HCT116 (cell line): ENCODE measurements at regions not wholly inside any gene's neighbourhood (a gene's known extent, or its start where the extent isn't known, plus 50 kb on each side); places are given as distances from the start of the nearest gene placed in this dataset.

Experiments used
- ATAC-seq: fragments of 200-7000 bp; cut with Tn5 transposase; 2 replicates; pipeline ENCODE4 v1.9.1; 2020; ENCODE audit warnings: mild to moderate bottlenecking, moderate library complexity
- BruUV-seq: library from RNA; stranded (reverse); fragments of 400-500 nt; replicated peaks from 2 replicates; lab custom pipeline; 2021; lab: Mats Ljungman, UMichigan
- CTCF ChIA-PET: fragments of 300-600 bp; sonication (Branson Sonifier 250); formaldehyde crosslinking; loops from one replicate; lab custom pipeline; 2021; ENCODE audit warnings: antibody characterized with exemption; lab: Charles Lee
- POLR2A ChIA-PET: fragments of 300-600, 350-600 bp; sonication (Branson Sonifier 250); formaldehyde crosslinking; loops from one replicate; lab custom pipeline; 2021; ENCODE audit warnings: antibody characterized with exemption; lab: Charles Lee
- RAD21 ChIA-PET, 2 experiments: fragments of 300-600 bp; sonication (Branson Sonifier 250); formaldehyde crosslinking; loops; one replicate each; lab custom pipeline; 2023; ENCODE audit warnings: low total read pairs in 2 of 2; ENCODE audit not compliant: uncharacterized antibody in 2 of 2, unreplicated experiment in 2 of 2, low non-redundant PET in 1 of 2; lab: Charles Lee
- DNase-seq: peaks from one replicate; pipeline ENCODE4 v3.0.0-alpha.2; 2010; ENCODE audit warnings: low read depth, low spot score
- H2AFZ ChIP-seq: fragments of 200-600 bp; shearing (Covaris generic), sonication (generic); 2 replicates; pipeline ENCODE4 v1.6.1; 2017; ENCODE audit warnings: low read depth, mixed run types, mixed read lengths, antibody characterized with exemption, low read length; ENCODE audit not compliant: poor library complexity, severe bottlenecking
- H3K27ac ChIP-seq: 2 replicates; pipeline ENCODE4 v1.5.1; 2012; ENCODE audit warnings: low read depth, low read length
- H3K27me3 ChIP-seq: fragments of 200-600 bp; sonication (generic); 2 replicates; pipeline ENCODE4 v1.6.1; 2016; ENCODE audit warnings: mixed run types, low read length, mixed read lengths; ENCODE audit not compliant: insufficient read depth
- H3K36me3 ChIP-seq, 2 experiments: fragments of 200-500 bp in 1 of 2; fragments of 200-600 bp in 1 of 2; sonication (Bioruptor generic) in 1 of 2; sonication (generic) in 1 of 2; 2 replicates each; pipeline versions ENCODE4 v1.5.1 to v1.6.1; 2014 to 2016; ENCODE audit warnings: low read length in 2 of 2, inconsistent platforms in 1 of 2, mixed read lengths in 1 of 2, mixed run types in 1 of 2; ENCODE audit not compliant: insufficient read depth in 2 of 2, control insufficient read depth in 1 of 2
- H3K4me1 ChIP-seq, 2 experiments: fragments of 200-600 bp in 1 of 2; sonication (generic) in 1 of 2; 2 replicates each; pipeline versions ENCODE4 v1.5.1 to v1.6.1; 2012 to 2017; ENCODE audit warnings: low read length in 2 of 2, inconsistent platforms in 1 of 2, mild to moderate bottlenecking in 1 of 2, mixed read lengths in 1 of 2, mixed run types in 1 of 2, moderate library complexity in 1 of 2; ENCODE audit not compliant: insufficient read depth in 2 of 2, control insufficient read depth in 1 of 2
- H3K4me2 ChIP-seq: fragments of 200-600 bp; sonication (generic); 2 replicates; pipeline ENCODE4 v1.6.1; 2017; ENCODE audit warnings: mixed run types, low read length, mixed read lengths
- H3K4me3 ChIP-seq, 2 experiments: fragments of 200-600 bp in 1 of 2; sonication (generic) in 1 of 2; replicated peaks in 1 of 2; 2 replicates each; pipeline ENCODE4 v1.5.1; 2011 to 2016; ENCODE audit warnings: low read length in 2 of 2, control low read depth in 1 of 2, low read depth in 1 of 2, mild to moderate bottlenecking in 1 of 2, mixed read lengths in 1 of 2, mixed run types in 1 of 2
- H3K79me2 ChIP-seq: fragments of 200-600 bp; sonication (generic); 2 replicates; pipeline ENCODE4 v1.6.1; 2017; ENCODE audit warnings: mild to moderate bottlenecking, mixed run types, low read length, moderate library complexity, mixed read lengths; ENCODE audit not compliant: insufficient read depth
- H3K9ac ChIP-seq: fragments of 200-600 bp; sonication (generic); 2 replicates; pipeline ENCODE4 v1.6.1; 2016; ENCODE audit warnings: low read length, mixed read lengths
- H3K9me2 ChIP-seq: fragments of 200-600 bp; sonication (generic), shearing (Covaris generic); 2 replicates; pipeline ENCODE4 v1.6.1; 2017; ENCODE audit warnings: mixed run types, mild to moderate bottlenecking, moderate library complexity; ENCODE audit not compliant: insufficient read depth
- H3K9me3 ChIP-seq, 2 experiments: fragments of 200-500 bp in 1 of 2; fragments of 200-600 bp in 1 of 2; sonication (Bioruptor generic) in 1 of 2; sonication (generic) in 1 of 2; 2 replicates each; pipeline ENCODE4 v1.6.1; 2014 to 2017; ENCODE audit warnings: low read length in 2 of 2, mixed read lengths in 2 of 2, inconsistent platforms in 1 of 2, low read depth in 1 of 2, mild to moderate bottlenecking in 1 of 2, mixed run types in 1 of 2, moderate library complexity in 1 of 2; ENCODE audit not compliant: control insufficient read depth in 1 of 2, insufficient read depth in 1 of 2
- H4K20me1 ChIP-seq: fragments of 200-600 bp; sonication (generic), shearing (Covaris generic); 2 replicates; pipeline ENCODE4 v1.6.1; 2017; ENCODE audit warnings: mixed run types, mild to moderate bottlenecking, moderate library complexity; ENCODE audit not compliant: insufficient read depth
- CBX3 ChIP-seq: IDR thresholded peaks from 2 replicates; pipeline ENCODE4 v1.6.1; 2012; ENCODE audit warnings: low read depth
- CEBPB ChIP-seq: IDR thresholded peaks from 2 replicates; pipeline ENCODE4 v1.6.1; 2012; ENCODE audit warnings: low read depth
- EGR1 ChIP-seq: IDR thresholded peaks from 2 replicates; pipeline ENCODE4 v1.6.1; 2012; ENCODE audit warnings: low read depth
- ELF1 ChIP-seq: IDR thresholded peaks from 2 replicates; pipeline ENCODE4 v1.6.1; 2012; ENCODE audit warnings: low read depth, borderline replicate concordance
- EZH2 ChIP-seq: fragments of 200-600 bp; sonication (generic); IDR thresholded peaks from 2 replicates; pipeline ENCODE4 v1.6.1; 2017; ENCODE audit warnings: antibody characterized with exemption, mixed run types
- FOSL1 ChIP-seq: IDR thresholded peaks from 2 replicates; pipeline ENCODE4 v1.6.1; 2012; ENCODE audit warnings: low read depth
- POLR2A ChIP-seq: IDR thresholded peaks from 2 replicates; pipeline ENCODE4 v1.7.0; 2011; ENCODE audit warnings: borderline replicate concordance; ENCODE audit not compliant: insufficient read depth, insufficient read length; ENCODE audit errors: extremely low read depth
- POLR2AphosphoS5 ChIP-seq: IDR thresholded peaks from 2 replicates; pipeline ENCODE4 v1.6.1; 2011; ENCODE audit warnings: mild to moderate bottlenecking, low read depth, low read length, moderate library complexity
- RAD21 ChIP-seq: IDR thresholded peaks from 2 replicates; pipeline ENCODE4 v1.6.1; 2012; ENCODE audit warnings: low read depth, mild to moderate bottlenecking
- SIN3A ChIP-seq: IDR thresholded peaks from 2 replicates; pipeline ENCODE4 v1.6.1; 2012; ENCODE audit warnings: low read depth
- SP1 ChIP-seq: IDR thresholded peaks from 2 replicates; pipeline ENCODE4 v1.6.1; 2012; ENCODE audit warnings: low read depth
- SRF ChIP-seq: IDR thresholded peaks from 2 replicates; pipeline ENCODE4 v1.6.1; 2012; ENCODE audit warnings: low read depth
- TCF7L2 ChIP-seq: IDR thresholded peaks from 2 replicates; pipeline ENCODE4 v1.7.0; 2011; ENCODE audit warnings: borderline replicate concordance, inconsistent platforms; ENCODE audit not compliant: insufficient read depth, insufficient read length; ENCODE audit errors: extremely low read depth
- ZNF274 ChIP-seq: fragments of 200-500 bp; sonication (Bioruptor generic); IDR thresholded peaks from 2 replicates; pipeline ENCODE4 v1.6.1; 2014; ENCODE audit warnings: mild to moderate bottlenecking, low read depth, low read length, inconsistent platforms
- intact Hi-C: fragments of 100-400 bp; cut with micrococcal nuclease; formaldehyde crosslinking; loops from 2 replicates; pipeline ENCODE4 v1.10.0; 2022
- TF ChIP-seq, protein P1 (sequence below): IDR thresholded peaks from 2 replicates; pipeline ENCODE4 v1.6.1; 2012
- TF ChIP-seq, protein P2 (sequence below), 3 experiments: fragments of 200-600 bp in 1 of 3; sonication (generic) in 1 of 3; IDR thresholded peaks in 2 of 3; conservative IDR thresholded peaks in 1 of 3; 2 replicates each; pipeline ENCODE4 v1.5.1; 2012 to 2017; ENCODE audit warnings: low read depth in 2 of 3, low read length in 2 of 3, antibody characterized with exemption in 1 of 3, borderline replicate concordance in 1 of 3, control low read depth in 1 of 3, mild to moderate bottlenecking in 1 of 3, mixed read lengths in 1 of 3, mixed run types in 1 of 3, moderate library complexity in 1 of 3; ENCODE audit not compliant: insufficient read depth in 1 of 3
- TF ChIP-seq, protein P3 (sequence below): IDR thresholded peaks from 2 replicates; pipeline ENCODE4 v1.6.1; 2012; ENCODE audit warnings: low read depth

DNA sequence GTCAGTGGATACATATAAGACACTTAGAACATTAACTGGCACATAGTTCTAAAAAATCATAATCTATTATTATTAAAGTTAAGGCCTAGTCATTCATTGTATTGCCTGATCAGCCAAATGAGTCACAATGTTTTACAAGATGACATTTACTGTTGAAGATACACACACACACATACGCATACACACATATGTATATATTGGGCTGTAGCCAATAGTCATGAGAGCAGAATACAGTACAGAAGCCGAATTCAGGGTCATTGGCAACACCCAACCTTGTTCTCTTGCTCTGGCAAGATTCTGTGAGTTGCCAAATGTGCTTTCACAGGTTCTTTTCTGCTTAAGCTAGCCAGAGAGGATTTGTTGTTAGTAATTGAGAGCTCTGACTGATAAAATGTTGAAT is 922.8 kb upstream of the MAP3K7 start:
- H3K9me3 ChIP-seq, result peaks cover 4 to 14% of the 10 kb centered on the region in 2 experiments; a peak in 3 of 4 replicates
- CTCF ChIA-PET, result no interaction called here
- no peak overlapping the region for H3K4me2 ChIP-seq
- H2AFZ ChIP-seq, result no peak overlapping the region
- BruUV-seq, result no TSS peak
- intact Hi-C loops, result no loop called here
- ATAC-seq (no peak), DNase-seq (no peak)
- H4K20me1 ChIP-seq, result no peaks in the 10 kb centered on the region
- H3K36me3 ChIP-seq, result no peaks in the 10 kb centered on the region
- H3K27ac ChIP-seq, result no peak overlapping the region
- RAD21 ChIA-PET, result no interaction called here
- POLR2A ChIA-PET, result no interaction called here
- no peaks in the 10 kb centered on the region for H3K4me1 ChIP-seq
- no peak overlapping the region for H3K9ac ChIP-seq
- H3K27me3 ChIP-seq, result no peaks in the 10 kb centered on the region
- no peak for TF ChIP-seq POLR2A
- TF ChIP-seq SIN3A, result no peak
- TF ChIP-seq, protein P1, sequence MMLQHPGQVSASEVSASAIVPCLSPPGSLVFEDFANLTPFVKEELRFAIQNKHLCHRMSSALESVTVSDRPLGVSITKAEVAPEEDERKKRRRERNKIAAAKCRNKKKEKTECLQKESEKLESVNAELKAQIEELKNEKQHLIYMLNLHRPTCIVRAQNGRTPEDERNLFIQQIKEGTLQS, result no peak
- TF ChIP-seq CBX3, result no peak
- TF ChIP-seq EGR1, result no peak
- TF ChIP-seq ZNF274, result no peak
- TF ChIP-seq SRF, result no peak
- no peak for TF ChIP-seq RAD21
- TF ChIP-seq POLR2AphosphoS5, result no peak
- TF ChIP-seq SP1, result no peak
- TF ChIP-seq EZH2, result no peak
- no peak for TF ChIP-seq ELF1
- no peak for TF ChIP-seq TCF7L2
- TF ChIP-seq, protein P2, sequence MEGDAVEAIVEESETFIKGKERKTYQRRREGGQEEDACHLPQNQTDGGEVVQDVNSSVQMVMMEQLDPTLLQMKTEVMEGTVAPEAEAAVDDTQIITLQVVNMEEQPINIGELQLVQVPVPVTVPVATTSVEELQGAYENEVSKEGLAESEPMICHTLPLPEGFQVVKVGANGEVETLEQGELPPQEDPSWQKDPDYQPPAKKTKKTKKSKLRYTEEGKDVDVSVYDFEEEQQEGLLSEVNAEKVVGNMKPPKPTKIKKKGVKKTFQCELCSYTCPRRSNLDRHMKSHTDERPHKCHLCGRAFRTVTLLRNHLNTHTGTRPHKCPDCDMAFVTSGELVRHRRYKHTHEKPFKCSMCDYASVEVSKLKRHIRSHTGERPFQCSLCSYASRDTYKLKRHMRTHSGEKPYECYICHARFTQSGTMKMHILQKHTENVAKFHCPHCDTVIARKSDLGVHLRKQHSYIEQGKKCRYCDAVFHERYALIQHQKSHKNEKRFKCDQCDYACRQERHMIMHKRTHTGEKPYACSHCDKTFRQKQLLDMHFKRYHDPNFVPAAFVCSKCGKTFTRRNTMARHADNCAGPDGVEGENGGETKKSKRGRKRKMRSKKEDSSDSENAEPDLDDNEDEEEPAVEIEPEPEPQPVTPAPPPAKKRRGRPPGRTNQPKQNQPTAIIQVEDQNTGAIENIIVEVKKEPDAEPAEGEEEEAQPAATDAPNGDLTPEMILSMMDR (IDR thresholded peaks at IDR 0.05 in 2 of 3, conservative IDR thresholded peaks at IDR 0.05 in 1 of 3; ENCODE audit: borderline replicate concordance in 1 of 3, insufficient read depth in 1 of 3, low read depth in 2 of 3, low read length in 2 of 3), result no peak
- TF ChIP-seq, protein P3, sequence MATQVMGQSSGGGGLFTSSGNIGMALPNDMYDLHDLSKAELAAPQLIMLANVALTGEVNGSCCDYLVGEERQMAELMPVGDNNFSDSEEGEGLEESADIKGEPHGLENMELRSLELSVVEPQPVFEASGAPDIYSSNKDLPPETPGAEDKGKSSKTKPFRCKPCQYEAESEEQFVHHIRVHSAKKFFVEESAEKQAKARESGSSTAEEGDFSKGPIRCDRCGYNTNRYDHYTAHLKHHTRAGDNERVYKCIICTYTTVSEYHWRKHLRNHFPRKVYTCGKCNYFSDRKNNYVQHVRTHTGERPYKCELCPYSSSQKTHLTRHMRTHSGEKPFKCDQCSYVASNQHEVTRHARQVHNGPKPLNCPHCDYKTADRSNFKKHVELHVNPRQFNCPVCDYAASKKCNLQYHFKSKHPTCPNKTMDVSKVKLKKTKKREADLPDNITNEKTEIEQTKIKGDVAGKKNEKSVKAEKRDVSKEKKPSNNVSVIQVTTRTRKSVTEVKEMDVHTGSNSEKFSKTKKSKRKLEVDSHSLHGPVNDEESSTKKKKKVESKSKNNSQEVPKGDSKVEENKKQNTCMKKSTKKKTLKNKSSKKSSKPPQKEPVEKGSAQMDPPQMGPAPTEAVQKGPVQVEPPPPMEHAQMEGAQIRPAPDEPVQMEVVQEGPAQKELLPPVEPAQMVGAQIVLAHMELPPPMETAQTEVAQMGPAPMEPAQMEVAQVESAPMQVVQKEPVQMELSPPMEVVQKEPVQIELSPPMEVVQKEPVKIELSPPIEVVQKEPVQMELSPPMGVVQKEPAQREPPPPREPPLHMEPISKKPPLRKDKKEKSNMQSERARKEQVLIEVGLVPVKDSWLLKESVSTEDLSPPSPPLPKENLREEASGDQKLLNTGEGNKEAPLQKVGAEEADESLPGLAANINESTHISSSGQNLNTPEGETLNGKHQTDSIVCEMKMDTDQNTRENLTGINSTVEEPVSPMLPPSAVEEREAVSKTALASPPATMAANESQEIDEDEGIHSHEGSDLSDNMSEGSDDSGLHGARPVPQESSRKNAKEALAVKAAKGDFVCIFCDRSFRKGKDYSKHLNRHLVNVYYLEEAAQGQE, result no peak
- no peak for TF ChIP-seq CEBPB
- TF ChIP-seq FOSL1, result no peak
- H3K4me3 ChIP-seq, result no peak overlapping the region
- H3K9me2 ChIP-seq, result no peaks in the 10 kb centered on the region
- no peaks in the 10 kb centered on the region for H3K79me2 ChIP-seq
